PC-9 (cell line): ENCODE measurements at regions not wholly inside any gene's neighbourhood (a gene's known extent, or its start where the extent isn't known, plus 50 kb on each side); places are given as distances from the start of the nearest gene placed in this dataset.

ENCODE experiments used
- BruUV-seq: library from RNA; stranded (reverse); fragments of 400-500 nt; replicated peaks from 2 replicates; lab custom pipeline; 2021; lab: Mats Ljungman, UMichigan
- CTCF ChIA-PET: fragments of 300-600 bp; sonication (Branson Sonifier 250); formaldehyde crosslinking; loops from one replicate; lab custom pipeline; 2022; ENCODE audit warnings: antibody characterized with exemption; lab: Charles Lee
- POLR2A ChIA-PET: fragments of 300-600 bp; sonication (Branson Sonifier 250); formaldehyde crosslinking; loops from one replicate; lab custom pipeline; 2022; ENCODE audit warnings: antibody characterized with exemption; ENCODE audit not compliant: unreplicated experiment; lab: Charles Lee
- DNase-seq, 2 experiments: peaks; one replicate each; pipeline versions ENCODE4 v3.0.0 to v3.0.0-alpha.2; 2015 to 2022; ENCODE audit warnings: mixed read lengths in 1 of 2
- H2AFZ ChIP-seq: fragments of 200-600 bp; sonication (generic); 2 replicates; pipeline ENCODE4 v1.8.1; 2017; ENCODE audit warnings: antibody characterized with exemption
- H3F3A ChIP-seq: fragments of 200-600 bp; sonication (generic); 2 replicates; pipeline ENCODE4 v1.8.1; 2017; ENCODE audit warnings: antibody characterized with exemption, mild to moderate bottlenecking, low read depth; ENCODE audit not compliant: insufficient read depth
- H3K27ac ChIP-seq: fragments of 200-600 bp; sonication (generic); 2 replicates; pipeline ENCODE4 v1.6.1; 2016; ENCODE audit warnings: mixed run types
- H3K27me3 ChIP-seq: fragments of 200-600 bp; sonication (generic); 2 replicates; pipeline ENCODE4 v1.6.1; 2016; ENCODE audit warnings: low read depth, mixed run types; ENCODE audit not compliant: insufficient read depth
- H3K36me3 ChIP-seq: fragments of 200-600 bp; sonication (generic); 2 replicates; pipeline ENCODE4 v1.6.1; 2016; ENCODE audit warnings: low read depth, mixed run types
- H3K4me1 ChIP-seq: fragments of 200-600 bp; sonication (generic); replicated peaks from 2 replicates; pipeline ENCODE4 v1.6.1; 2016; ENCODE audit warnings: mixed run types; ENCODE audit not compliant: insufficient read depth
- H3K4me2 ChIP-seq: fragments of 200-600 bp; sonication (generic); 2 replicates; pipeline ENCODE4 v1.6.1; 2017; ENCODE audit warnings: mixed run types
- H3K4me3 ChIP-seq: fragments of 200-600 bp; sonication (generic); 2 replicates; pipeline ENCODE4 v1.6.1; 2016; ENCODE audit warnings: mixed run types
- H3K79me2 ChIP-seq: fragments of 200-600 bp; sonication (generic); 2 replicates; pipeline ENCODE4 v1.6.1; 2017; ENCODE audit warnings: low read depth, mixed run types
- H3K9me2 ChIP-seq: fragments of 200-600 bp; sonication (generic); 2 replicates; pipeline ENCODE4 v1.8.1; 2017; ENCODE audit warnings: mild to moderate bottlenecking; ENCODE audit not compliant: insufficient read depth
- H3K9me3 ChIP-seq: fragments of 200-600 bp; sonication (generic); 2 replicates; pipeline ENCODE4 v1.8.1; 2016; ENCODE audit warnings: low read depth; ENCODE audit not compliant: insufficient read depth
- H4K20me1 ChIP-seq: fragments of 200-600 bp; sonication (generic); 2 replicates; pipeline ENCODE4 v1.8.1; 2017; ENCODE audit not compliant: insufficient read depth
- EZH2 ChIP-seq: fragments of 200-600 bp; sonication (generic); IDR thresholded peaks from 2 replicates; pipeline ENCODE4 v1.8.0; 2017; ENCODE audit warnings: antibody characterized with exemption, low read depth
- intact Hi-C: fragments of 100-400 bp; cut with micrococcal nuclease; formaldehyde crosslinking; loops from one replicate; pipeline ENCODE4 v1.10.0; 2022; ENCODE audit not compliant: unreplicated experiment
- TF ChIP-seq, protein P1 (sequence below): fragments of 200-600 bp; sonication (generic); conservative IDR thresholded peaks from 2 replicates; pipeline ENCODE4 v1.6.1; 2017; ENCODE audit warnings: mixed run types, antibody characterized with exemption, mild to moderate bottlenecking, moderate library complexity

DNA sequence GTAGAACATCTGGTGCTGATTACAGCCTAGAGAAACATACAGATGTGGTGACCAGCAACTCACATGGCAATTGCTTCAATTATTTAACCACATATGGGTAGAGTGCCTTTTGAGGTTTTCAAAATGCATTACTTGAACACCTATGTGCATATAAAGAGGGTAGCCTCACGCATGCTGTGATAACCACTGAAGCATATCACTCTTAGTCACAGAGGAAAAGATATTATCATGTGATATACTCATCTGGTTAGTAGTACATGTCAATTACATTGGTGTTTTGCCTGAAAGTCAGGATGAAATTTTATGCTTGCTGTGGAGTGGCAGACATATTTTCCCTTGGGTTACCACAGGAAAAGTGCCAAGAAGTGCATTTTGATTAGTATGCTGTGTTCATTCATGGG is 459.3 kb upstream of the AGTR1 start:
- Histone ChIP-seq H3K4me1 (no peaks in the 10 kb centered on the region), H3K79me2 (no peaks in the 10 kb centered on the region), H3K9me3 (no peaks in the 10 kb centered on the region), H3K4me2 (no peak overlapping the region), H3K4me3 (no peak overlapping the region), H3K36me3 (no peaks in the 10 kb centered on the region), H3K9me2 (no peaks in the 10 kb centered on the region), H3K27me3 (no peaks in the 10 kb centered on the region), H3F3A (no peaks in the 10 kb centered on the region), H3K27ac (no peak overlapping the region), H4K20me1 (no peaks in the 10 kb centered on the region), H2AFZ (no peak overlapping the region)
- no peak for DNase-seq
- CTCF ChIA-PET, result no interaction called here
- no TSS peak for BruUV-seq
- intact Hi-C loops, result no loop called here
- POLR2A ChIA-PET, result no interaction called here
- TF ChIP-seq, protein P1, sequence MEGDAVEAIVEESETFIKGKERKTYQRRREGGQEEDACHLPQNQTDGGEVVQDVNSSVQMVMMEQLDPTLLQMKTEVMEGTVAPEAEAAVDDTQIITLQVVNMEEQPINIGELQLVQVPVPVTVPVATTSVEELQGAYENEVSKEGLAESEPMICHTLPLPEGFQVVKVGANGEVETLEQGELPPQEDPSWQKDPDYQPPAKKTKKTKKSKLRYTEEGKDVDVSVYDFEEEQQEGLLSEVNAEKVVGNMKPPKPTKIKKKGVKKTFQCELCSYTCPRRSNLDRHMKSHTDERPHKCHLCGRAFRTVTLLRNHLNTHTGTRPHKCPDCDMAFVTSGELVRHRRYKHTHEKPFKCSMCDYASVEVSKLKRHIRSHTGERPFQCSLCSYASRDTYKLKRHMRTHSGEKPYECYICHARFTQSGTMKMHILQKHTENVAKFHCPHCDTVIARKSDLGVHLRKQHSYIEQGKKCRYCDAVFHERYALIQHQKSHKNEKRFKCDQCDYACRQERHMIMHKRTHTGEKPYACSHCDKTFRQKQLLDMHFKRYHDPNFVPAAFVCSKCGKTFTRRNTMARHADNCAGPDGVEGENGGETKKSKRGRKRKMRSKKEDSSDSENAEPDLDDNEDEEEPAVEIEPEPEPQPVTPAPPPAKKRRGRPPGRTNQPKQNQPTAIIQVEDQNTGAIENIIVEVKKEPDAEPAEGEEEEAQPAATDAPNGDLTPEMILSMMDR, result no peak

DNA sequence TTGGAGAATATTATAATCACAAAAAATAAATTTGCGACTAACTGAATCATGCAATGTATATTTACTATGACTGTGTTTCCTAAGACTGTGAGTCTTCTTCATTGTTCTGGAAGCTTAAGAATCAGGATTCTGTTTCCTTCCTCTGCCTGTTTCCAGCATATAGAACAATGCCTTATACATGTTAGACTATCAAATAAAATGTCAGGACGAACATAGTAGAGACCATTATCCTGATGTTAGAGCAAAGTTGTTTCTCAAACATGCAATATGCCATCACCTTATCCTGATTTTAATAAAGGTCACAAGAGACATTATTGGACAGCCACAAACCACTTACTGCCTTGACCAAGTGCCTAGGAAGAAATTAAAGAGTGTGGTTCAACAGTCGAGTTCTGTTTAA is 457.4 kb upstream of the AGTR1 start:
- Histone ChIP-seq H3K4me1 (no peaks in the 10 kb centered on the region), H2AFZ (no peak overlapping the region), H3K4me3 (no peak overlapping the region), H3K9me3 (no peaks in the 10 kb centered on the region), H4K20me1 (no peaks in the 10 kb centered on the region), H3K27me3 (no peaks in the 10 kb centered on the region), H3K79me2 (no peaks in the 10 kb centered on the region), H3K27ac (no peak overlapping the region), H3K4me2 (no peak overlapping the region), H3F3A (no peaks in the 10 kb centered on the region), H3K36me3 (no peaks in the 10 kb centered on the region), H3K9me2 (no peaks in the 10 kb centered on the region)
- intact Hi-C loops, result no loop called here
- BruUV-seq, result no TSS peak
- POLR2A ChIA-PET, result no interaction called here
- TF ChIP-seq EZH2, result no peak
- TF ChIP-seq, protein P1, result no peak
- DNase-seq, result no peak
- CTCF ChIA-PET, result no interaction called here

DNA sequence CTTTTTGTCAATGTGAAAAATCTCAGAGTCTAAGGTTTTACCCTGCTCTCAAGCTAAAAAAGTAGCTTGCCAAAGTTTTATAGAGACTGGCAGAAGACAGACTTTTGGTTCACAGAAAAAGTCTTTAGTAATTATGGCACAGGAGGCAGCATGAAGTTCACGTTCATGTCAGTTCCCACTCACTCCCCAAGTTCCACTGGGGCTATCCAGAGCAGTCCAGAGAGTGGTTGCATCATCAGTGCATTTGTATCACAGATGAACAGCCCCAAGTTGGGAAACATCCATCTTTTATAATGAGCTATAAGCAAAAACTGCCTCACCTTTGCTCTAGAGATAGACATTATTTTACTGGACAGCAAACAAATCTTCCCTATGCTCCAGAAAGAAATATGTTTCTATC is 454.1 kb upstream of the AGTR1 start:
- CTCF ChIA-PET, result no interaction called here
- H3K27ac ChIP-seq, result no peak overlapping the region
- H3F3A ChIP-seq, result no peaks in the 10 kb centered on the region
- DNase-seq, result no peak
- H3K4me3 ChIP-seq, result no peak overlapping the region
- BruUV-seq, result no TSS peak
- intact Hi-C loops, result no loop called here
- H3K79me2 ChIP-seq, result no peaks in the 10 kb centered on the region
- no peaks in the 10 kb centered on the region for H3K27me3 ChIP-seq
- no peaks in the 10 kb centered on the region for H3K9me2 ChIP-seq
- H2AFZ ChIP-seq, result no peak overlapping the region
- POLR2A ChIA-PET, result no interaction called here
- H3K4me1 ChIP-seq, result no peaks in the 10 kb centered on the region
- no peak overlapping the region for H3K4me2 ChIP-seq
- H3K36me3 ChIP-seq, result no peaks in the 10 kb centered on the region
- H3K9me3 ChIP-seq, result no peaks in the 10 kb centered on the region
- TF ChIP-seq EZH2, result no peak
- TF ChIP-seq, protein P1, result no peak
- H4K20me1 ChIP-seq, result no peaks in the 10 kb centered on the region
